Esophagus mucosa (tissue), 1 donor: ENCODE measurements at regions not wholly inside any gene's neighbourhood (a gene's known extent, or its start where the extent isn't known, plus 50 kb on each side); places are given as distances from the start of the nearest gene placed in this dataset.

Experiments used
- ATAC-seq: fragments of 200-7000 bp; cut with Tn5 transposase; one replicate; pipeline ENCODE4 v1.9.1; 2020
- donor health status: DM: yes; HTN: yes; CAD: no.

GRCh38 chr12:125435871-125436270 is 370.6 kb downstream of the AACS start:
- no peak for ATAC-seq

DNA sequence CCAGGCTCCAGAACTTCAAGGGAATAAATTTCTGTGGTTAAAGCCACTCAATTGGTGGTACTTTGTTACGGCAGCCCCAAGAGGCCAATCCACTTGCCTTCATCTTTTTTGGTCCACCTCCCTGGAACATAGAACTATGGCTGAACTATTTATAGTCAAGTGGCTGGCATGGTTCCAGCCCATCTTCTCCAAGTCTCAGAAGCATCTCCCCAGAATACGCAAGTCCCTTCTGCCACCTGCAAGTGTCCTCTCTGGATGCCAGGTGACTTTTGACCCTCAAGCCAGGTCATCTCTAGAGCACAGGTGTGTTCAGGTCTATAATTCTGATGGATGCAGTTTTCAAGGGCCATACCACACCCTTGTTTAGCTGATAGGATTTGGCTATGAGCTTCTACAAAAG is 371.5 kb downstream of the AACS start:
- no peak for ATAC-seq

DNA sequence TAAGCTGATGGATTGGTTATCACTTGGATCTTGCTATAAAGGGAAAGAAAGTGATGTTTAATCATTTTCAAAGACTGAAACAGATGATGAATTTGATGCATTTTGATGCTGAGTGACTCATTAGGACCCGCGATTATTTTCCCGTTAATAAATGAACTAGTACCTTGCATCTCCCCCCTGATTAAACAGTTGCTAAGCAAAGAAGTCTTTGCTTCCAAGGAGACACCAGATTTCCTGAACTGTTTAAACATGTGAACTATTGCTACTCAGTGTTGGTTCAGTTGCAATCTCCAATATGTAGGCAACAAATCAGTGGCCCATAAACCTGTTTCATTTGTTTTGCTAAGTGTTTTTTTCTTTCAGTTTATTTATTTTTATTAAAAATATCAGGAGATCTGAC is 375.2 kb downstream of the AACS start:
- ATAC-seq: no peak

GRCh38 chr12:125443341-125443740 is 378.1 kb downstream of the AACS start:
- no peak for ATAC-seq

- ATAC-seq: no peak
Observed at GRCh38 chr12:125451408-125451807, 386.2 kb downstream of the AACS start.

GRCh38 chr12:125453751-125454150 is 388.5 kb downstream of the AACS start:
- ATAC-seq: no peak

DNA sequence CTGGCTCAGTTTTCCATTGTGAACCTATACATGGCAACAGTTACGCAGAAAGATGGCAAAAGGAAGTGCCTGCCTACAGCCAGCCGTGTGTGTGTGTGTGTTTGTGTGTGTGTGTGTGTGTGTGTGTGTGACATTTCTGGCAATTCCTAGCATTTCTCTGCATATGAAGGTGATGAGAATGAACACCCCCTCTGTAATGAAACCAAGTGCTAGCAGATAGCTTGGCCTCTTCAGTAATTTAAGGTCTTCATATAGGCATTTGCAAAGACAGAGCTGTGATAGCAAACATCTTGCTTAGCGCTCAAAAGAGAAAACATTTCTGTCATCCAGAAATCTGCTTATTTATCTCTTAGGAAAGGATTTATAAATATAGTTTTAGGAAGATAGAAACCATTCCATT is 389.1 kb downstream of the AACS start:
- ATAC-seq: no peak

- ATAC-seq: no peak
Observed at GRCh38 chr12:125454786-125455480, 389.7 kb downstream of the AACS start.

- no peak for ATAC-seq
Observed at GRCh38 chr12:125455556-125455955, 390.3 kb downstream of the AACS start.

DNA sequence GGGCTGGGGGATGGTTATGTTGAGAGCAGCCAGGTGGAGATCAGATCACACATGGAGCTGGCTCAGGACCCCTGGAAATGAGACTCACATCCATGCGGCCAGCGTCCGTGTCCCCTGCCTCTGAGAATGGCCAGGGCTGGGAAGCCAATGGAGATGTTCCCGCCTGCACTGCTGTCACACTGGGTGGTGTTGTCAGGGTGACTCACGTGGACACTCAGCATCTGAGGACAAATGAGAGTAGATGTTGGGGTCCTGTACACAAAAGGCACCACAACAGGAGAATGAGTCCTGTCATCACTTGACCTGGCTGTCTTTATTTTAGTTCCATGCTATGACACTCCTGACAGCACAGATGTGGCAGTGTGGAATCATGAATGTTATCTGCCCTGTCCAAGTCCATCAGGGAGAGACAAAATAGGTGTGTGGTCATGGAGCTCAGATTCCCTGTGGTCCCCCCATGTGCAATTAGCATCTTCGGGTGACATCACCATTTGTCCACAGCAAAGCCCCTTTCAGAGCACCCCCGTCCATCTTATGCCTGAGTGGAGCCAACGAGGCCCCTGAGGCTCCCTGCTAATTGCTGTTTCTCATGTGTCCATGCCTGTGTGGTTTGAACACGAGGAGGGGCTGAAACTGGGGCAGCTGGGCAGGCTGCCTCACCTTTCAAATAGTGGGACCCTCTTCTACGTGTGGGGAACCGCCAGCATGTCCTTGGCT is 393.5 kb downstream of the AACS start:
- no peak for ATAC-seq

DNA sequence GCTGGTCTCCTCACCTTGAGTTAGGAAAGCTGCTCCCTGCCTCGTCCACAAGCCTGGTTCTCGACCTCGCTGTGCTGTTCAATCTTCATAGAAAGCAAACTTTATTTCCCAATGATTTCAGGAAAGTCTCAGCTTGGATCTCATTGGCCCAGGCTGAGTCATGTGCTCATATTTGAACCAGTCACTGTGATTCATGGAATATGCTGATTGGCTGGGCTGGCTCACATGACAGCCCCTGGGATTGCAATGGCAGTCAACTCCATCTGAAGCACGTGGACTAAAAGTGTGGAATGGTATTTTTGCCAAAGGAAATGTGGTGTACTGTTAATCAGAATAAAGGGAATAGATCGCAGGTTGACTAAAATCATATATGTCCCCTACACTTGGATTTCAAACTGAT is 396.6 kb downstream of the AACS start:
- no peak for ATAC-seq

- no peak for ATAC-seq
Observed at GRCh38 chr12:125463386-125463785, 398.2 kb downstream of the AACS start.

- no peak for ATAC-seq
Observed at GRCh38 chr12:125467363-125467762, 402.1 kb downstream of the AACS start.

DNA sequence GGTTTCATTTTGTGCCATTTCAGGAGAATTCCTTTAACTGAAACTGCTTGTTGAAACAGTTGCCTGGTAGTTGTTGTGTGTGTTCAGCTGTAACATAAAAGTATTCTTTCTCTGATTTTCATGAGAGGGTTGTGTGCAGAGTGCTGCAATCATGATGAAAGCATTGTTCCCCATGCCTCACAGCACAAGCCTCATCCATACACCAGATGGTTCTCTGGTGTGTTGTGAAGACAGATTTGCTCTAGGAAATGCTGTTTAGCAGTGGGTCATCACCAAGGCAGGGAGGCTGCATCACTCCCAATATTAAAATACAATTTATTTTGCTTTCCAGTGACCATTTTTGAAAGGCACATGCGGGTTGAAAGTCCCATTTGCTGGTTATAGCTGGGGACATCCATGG is 404.4 kb downstream of the AACS start:
- ATAC-seq: no peak

- ATAC-seq: no peak
Observed at GRCh38 chr12:125470838-125471783, 405.9 kb downstream of the AACS start.

DNA sequence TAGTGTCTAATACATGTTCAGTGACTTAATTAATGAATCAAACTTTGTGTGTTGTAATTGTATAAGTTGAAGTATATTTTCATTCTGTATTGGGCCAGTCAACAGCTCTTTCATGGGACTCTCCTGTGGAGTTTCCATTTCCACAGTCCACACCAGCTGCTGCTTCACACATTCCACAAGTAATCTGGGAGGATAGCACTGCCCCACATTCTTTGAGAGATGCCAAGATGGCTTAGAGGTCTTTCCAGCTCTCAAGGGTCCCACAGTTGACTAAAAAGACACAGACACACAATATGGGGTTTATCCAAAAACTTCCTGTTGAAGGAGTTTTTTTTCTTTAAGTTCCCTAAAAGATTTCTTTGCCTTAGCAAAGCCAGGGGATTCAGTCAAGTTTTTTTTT is 408.3 kb downstream of the AACS start:
- no peak for ATAC-seq

- no peak for ATAC-seq
Observed at GRCh38 chr12:125487336-125487735, 422.1 kb downstream of the AACS start.

DNA sequence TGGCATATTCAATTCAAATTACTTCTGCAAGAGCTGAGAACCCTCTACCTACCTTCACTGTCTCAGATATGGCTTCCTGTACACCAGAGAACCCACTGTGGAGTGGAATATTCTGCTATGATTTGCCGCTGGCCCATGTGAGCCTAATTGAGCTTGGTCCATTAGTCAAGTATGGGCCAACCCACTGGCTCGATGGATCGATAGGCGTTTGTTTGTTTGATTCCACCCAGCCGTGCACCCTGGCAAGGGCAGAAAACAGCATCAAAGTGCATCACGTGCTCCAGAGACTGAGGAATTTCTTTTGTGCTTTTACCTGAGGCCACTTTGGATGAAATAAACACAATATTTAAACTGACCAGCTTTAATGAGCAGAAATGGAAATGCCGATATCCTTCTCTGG is 426.3 kb downstream of the AACS start:
- no peak for ATAC-seq

DNA sequence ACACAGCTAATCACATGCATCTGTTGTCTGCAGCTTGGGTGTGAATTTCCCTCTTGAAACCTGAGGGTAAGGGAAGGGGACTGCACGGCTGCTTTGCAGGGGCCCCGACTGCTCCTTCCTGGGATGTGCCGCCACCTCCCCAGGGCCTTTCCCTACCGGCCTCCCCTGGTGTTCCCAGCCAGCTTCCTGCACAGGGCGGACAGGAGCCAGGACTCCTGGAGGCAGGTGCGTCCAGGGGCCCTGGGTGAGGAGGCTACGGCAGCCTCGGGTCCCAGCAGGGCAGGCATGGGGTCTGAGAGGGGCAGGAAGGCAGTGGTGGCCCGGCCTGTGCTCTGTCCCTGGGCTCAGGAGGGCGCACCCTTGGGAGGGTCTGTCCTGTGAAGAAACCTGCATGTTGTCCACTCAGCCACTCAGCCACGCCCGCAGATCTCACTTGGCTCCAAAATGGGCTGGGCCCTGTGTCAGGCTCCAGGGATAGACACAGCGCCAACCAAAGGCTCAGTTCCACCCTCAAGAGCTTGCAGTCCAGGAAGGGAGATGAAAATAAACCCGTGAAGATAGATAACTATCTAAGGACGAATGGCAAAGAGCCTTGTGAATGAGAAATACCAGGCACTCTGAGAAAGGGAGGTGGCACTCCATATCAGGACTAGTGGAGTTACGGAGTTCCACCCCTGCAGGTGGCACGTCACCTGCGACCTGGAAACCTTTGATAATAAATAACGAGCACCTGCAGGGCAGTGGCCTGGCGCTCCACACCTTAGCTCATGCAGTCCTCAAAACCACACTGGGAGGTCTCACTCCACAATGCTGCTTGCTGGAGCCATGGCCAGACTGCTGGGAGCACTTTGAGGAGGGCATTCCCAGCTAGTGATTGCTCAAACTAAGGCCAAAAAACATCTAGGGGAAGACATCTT is 427.4 kb downstream of the AACS start:
- ATAC-seq: no peak

- no peak for ATAC-seq
Observed at GRCh38 chr12:125493704-125494308, 428.6 kb downstream of the AACS start.

- no peak for ATAC-seq
Observed at GRCh38 chr12:125503128-125503527, 437.9 kb downstream of the AACS start.

GRCh38 chr12:125509195-125509594 is 444.0 kb downstream of the AACS start:
- ATAC-seq: no peak
